ENCODE measurements at regions not wholly inside any gene's neighbourhood (a gene's known extent, or its start where the extent isn't known, plus 50 kb on each side); places are given as distances from the start of the nearest gene placed in this dataset.

- no peak for DNase-seq
- TF ChIP-seq, protein P1, sequence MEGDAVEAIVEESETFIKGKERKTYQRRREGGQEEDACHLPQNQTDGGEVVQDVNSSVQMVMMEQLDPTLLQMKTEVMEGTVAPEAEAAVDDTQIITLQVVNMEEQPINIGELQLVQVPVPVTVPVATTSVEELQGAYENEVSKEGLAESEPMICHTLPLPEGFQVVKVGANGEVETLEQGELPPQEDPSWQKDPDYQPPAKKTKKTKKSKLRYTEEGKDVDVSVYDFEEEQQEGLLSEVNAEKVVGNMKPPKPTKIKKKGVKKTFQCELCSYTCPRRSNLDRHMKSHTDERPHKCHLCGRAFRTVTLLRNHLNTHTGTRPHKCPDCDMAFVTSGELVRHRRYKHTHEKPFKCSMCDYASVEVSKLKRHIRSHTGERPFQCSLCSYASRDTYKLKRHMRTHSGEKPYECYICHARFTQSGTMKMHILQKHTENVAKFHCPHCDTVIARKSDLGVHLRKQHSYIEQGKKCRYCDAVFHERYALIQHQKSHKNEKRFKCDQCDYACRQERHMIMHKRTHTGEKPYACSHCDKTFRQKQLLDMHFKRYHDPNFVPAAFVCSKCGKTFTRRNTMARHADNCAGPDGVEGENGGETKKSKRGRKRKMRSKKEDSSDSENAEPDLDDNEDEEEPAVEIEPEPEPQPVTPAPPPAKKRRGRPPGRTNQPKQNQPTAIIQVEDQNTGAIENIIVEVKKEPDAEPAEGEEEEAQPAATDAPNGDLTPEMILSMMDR (IDR thresholded peaks at IDR 0.05), result no peak
- H3K36me3 Mint-ChIP-seq (ENCODE audit: low read depth), result peaks cover 18% of the 10 kb centered on the region
- H3K9me3 Mint-ChIP-seq, result peaks cover 47% of the 10 kb centered on the region
- H3K27me3 Mint-ChIP-seq (ENCODE audit: low read depth, poor library complexity), result peaks cover 4% of the 10 kb centered on the region
- H3K27ac Mint-ChIP-seq, result peak overlapping the region; percentile 6
- peaks cover 25% of the 10 kb centered on the region for H3K4me1 Mint-ChIP-seq
- no peak overlapping the region for H3K4me3 Mint-ChIP-seq
Observed at GRCh38 chr6:125392682-125393081, 90.9 kb upstream of the HDDC2 start.

DNA sequence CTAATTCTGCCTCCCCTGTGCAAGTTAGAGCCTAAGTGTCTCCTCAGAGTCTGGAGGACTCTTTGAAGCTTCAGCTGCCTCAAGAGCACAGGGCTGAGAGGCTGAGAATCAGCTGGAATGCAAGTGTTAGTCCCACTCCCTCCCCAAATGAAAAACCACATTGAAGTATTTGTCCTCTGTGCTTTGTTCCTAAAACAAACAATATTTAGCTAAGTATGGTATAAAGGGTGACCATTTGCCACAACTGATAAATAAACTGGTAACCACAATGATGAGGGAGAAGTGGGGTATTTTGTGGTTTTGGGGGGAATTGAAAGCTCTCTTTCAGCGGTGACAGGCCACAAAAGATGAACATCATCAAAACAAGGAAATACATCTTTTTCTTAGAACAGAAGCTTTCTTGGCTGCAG lies 91.7 kb upstream of the HDDC2 start:
- peak overlapping the region; percentile 54 for H3K27ac Mint-ChIP-seq
- H3K4me1 Mint-ChIP-seq, result peaks cover 25% of the 10 kb centered on the region
- peaks cover 55% of the 10 kb centered on the region for H3K9me3 Mint-ChIP-seq
- no peak overlapping the region for H3K4me3 Mint-ChIP-seq
- TF ChIP-seq, protein P1 (IDR thresholded peaks at IDR 0.05), result no peak
- peaks cover 4% of the 10 kb centered on the region for H3K27me3 Mint-ChIP-seq (ENCODE audit: low read depth, poor library complexity)
- no peak for DNase-seq
- peaks cover 18% of the 10 kb centered on the region for H3K36me3 Mint-ChIP-seq (ENCODE audit: low read depth)

GRCh38 chr6:125406741-125407140 lies 105.0 kb upstream of the HDDC2 start:
- H3K9me3 Mint-ChIP-seq, result peaks cover 48% of the 10 kb centered on the region
- H3K27ac Mint-ChIP-seq, result no peak overlapping the region
- TF ChIP-seq, protein P1 (IDR thresholded peaks at IDR 0.05), result no peak
- H3K4me3 Mint-ChIP-seq, result no peak overlapping the region
- no peak for DNase-seq
- peaks cover 4% of the 10 kb centered on the region for H3K27me3 Mint-ChIP-seq (ENCODE audit: low read depth, poor library complexity)
- H3K36me3 Mint-ChIP-seq (ENCODE audit: low read depth), result peaks cover 17% of the 10 kb centered on the region
- H3K4me1 Mint-ChIP-seq, result peaks cover 5% of the 10 kb centered on the region

GRCh38 chr6:125414507-125414906 lies 112.7 kb upstream of the HDDC2 start:
- Mint-ChIP-seq H3K27me3 (ENCODE audit: low read depth, poor library complexity) (no peaks in the 10 kb centered on the region), H3K36me3 (ENCODE audit: low read depth) (peaks cover 16% of the 10 kb centered on the region), H3K9me3 (peaks cover 38% of the 10 kb centered on the region), H3K4me1 (peaks cover 5% of the 10 kb centered on the region), H3K27ac (no peak overlapping the region), H3K4me3 (no peak overlapping the region)
- TF ChIP-seq, protein P1 (IDR thresholded peaks at IDR 0.05), result no peak
- no peak for DNase-seq

DNA sequence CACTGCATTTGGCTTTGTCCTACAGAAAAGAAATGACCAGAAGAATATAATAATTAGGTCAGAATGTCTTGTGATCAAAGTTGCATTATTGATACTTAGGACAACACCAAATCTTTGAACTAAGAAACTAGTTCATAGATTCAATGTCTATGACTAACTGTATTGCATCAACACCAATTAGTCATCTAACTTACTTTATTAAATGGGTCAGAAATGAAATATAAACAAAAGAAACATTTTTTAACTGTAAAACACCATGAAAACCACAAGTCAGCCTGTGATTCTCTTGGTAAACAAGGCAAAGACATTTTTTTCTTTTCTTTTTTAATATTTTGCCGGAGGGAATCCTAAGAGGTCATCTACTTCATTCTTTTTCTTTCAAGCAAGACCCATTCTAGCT lies 114.1 kb upstream of the HDDC2 start:
- Mint-ChIP-seq H3K4me1 (peaks cover 17% of the 10 kb centered on the region), H3K9me3 (peaks cover 32% of the 10 kb centered on the region), H3K36me3 (ENCODE audit: low read depth) (peaks cover 13% of the 10 kb centered on the region), H3K27me3 (ENCODE audit: low read depth, poor library complexity) (no peaks in the 10 kb centered on the region), H3K4me3 (no peak overlapping the region), H3K27ac (no peak overlapping the region)
- TF ChIP-seq, protein P1 (IDR thresholded peaks at IDR 0.05), result no peak
- no peak for DNase-seq

DNA sequence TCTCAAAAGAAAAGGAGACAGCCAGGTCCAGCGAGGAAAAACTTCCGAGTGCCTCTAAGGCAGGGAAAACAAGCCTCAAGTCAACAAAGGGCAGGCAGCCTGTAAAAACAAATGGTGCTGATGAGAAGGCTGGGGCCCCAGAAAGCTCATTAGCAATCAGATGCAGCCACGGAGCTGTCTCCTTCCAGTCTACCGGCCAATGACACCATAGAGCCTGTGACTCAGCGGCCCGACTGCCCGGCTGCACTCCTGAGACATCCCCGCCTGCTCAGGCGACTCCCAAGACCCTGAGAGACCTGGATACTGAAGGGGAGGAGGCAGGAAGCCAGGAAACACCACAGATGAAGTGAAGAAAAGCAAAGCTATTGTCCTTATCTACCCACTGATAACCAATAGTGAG lies 120.1 kb upstream of the HDDC2 start:
- H3K9me3 Mint-ChIP-seq, result peaks cover 13% of the 10 kb centered on the region
- no peaks in the 10 kb centered on the region for H3K27me3 Mint-ChIP-seq (ENCODE audit: low read depth, poor library complexity)
- H3K4me3 Mint-ChIP-seq, result peak overlapping the region; percentile 52
- peak overlapping the region; percentile 98 for H3K27ac Mint-ChIP-seq
- H3K4me1 Mint-ChIP-seq, result peaks cover 52% of the 10 kb centered on the region
- H3K36me3 Mint-ChIP-seq (ENCODE audit: low read depth), result peaks cover 6% of the 10 kb centered on the region
- DNase-seq, result peak; percentile 56
- TF ChIP-seq, protein P1 (IDR thresholded peaks at IDR 0.05), result no peak

Measured in nephron progenitor cell (in vitro differentiated cells).